SU-DHL-6 (cell line): ENCODE measurements at regions not wholly inside any gene's neighbourhood (a gene's known extent, or its start where the extent isn't known, plus 50 kb on each side); places are given as distances from the start of the nearest gene placed in this dataset.

Experiments
- CTCF ChIP-seq: fragments of 200-600 bp; sonication (generic); IDR thresholded peaks from one replicate; pipeline ENCODE4 v1.5.1; 2017; ENCODE audit warnings: antibody characterized with exemption, mild to moderate bottlenecking, low read length, moderate library complexity; ENCODE audit not compliant: insufficient read depth, poor library complexity, severe bottlenecking
- EZH2phosphoT487 ChIP-seq: fragments of 200-600 bp; sonication (generic), shearing (Covaris generic); conservative IDR thresholded peaks from 2 replicates; pipeline ENCODE4 v1.6.1; 2018; ENCODE audit warnings: mild to moderate bottlenecking, antibody characterized with exemption, low read length, moderate library complexity, mixed read lengths

- TF ChIP-seq CTCF = no peak
- TF ChIP-seq EZH2phosphoT487 = no peak
These were observed 230.8 kb downstream of the TMEM47 start for GRCh38 chrX:34426334-34426733.
